Adipocyte (in vitro differentiated cells): ENCODE measurements at regions not wholly inside any gene's neighbourhood (a gene's known extent, or its start where the extent isn't known, plus 50 kb on each side); places are given as distances from the start of the nearest gene placed in this dataset.

ENCODE experiments used
- DNase-seq: peaks from one replicate; pipeline ENCODE4 v3.0.0-alpha.2; 2015; ENCODE audit warnings: low read depth
- H3K27me3 ChIP-seq: replicated peaks from 2 replicates; pipeline ENCODE4 v1.7.0; 2013; ENCODE audit warnings: mild to moderate bottlenecking, low read length, moderate library complexity; ENCODE audit not compliant: control insufficient read depth, insufficient read depth
- H3K36me3 ChIP-seq: 2 replicates; pipeline ENCODE4 v1.7.0; 2013; ENCODE audit warnings: low read length, mild to moderate bottlenecking, moderate library complexity; ENCODE audit not compliant: control insufficient read depth, insufficient read depth, severe bottlenecking
- H3K4me1 ChIP-seq: 2 replicates; pipeline ENCODE4 v1.7.0; 2013; ENCODE audit warnings: mild to moderate bottlenecking, low read length, moderate library complexity; ENCODE audit not compliant: control insufficient read depth, insufficient read depth
- H3K4me3 ChIP-seq: 2 replicates; pipeline ENCODE4 v1.7.0; 2013; ENCODE audit warnings: mild to moderate bottlenecking, low read length, moderate library complexity
- H3K9ac ChIP-seq: 2 replicates; pipeline ENCODE4 v1.7.0; 2013; ENCODE audit warnings: mild to moderate bottlenecking, low read length, moderate library complexity
- H3K9me3 ChIP-seq: 2 replicates; pipeline ENCODE4 v1.7.0; 2013; ENCODE audit warnings: mild to moderate bottlenecking, low read length, moderate library complexity; ENCODE audit not compliant: control insufficient read depth

DNA sequence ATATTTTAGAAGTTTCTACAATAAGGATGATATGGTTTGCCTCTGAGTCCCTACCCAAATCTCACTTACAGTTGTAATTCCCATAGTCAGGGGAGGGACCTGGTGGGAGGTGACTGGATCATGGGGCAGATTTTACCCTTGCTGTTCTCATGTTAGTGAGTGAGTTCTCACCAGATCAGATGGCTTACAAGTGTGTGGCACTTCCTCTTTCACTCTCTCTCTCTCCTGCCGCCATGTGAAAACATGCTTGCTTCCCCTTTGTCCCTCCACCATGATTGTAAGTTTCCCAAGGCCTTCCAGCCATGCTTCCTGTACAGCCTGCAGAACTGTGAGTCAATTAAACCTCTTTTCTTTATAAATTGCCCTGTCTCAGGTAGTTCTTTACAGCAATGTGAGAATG lies 527.5 kb upstream of the ID4 start:
- H3K36me3 ChIP-seq: no peaks in the 10 kb centered on the region
- DNase-seq: no peak
- no peaks in the 10 kb centered on the region for H3K4me1 ChIP-seq
- H3K9ac ChIP-seq: no peak overlapping the region
- no peaks in the 10 kb centered on the region for H3K27me3 ChIP-seq
- H3K9me3 ChIP-seq: no peaks in the 10 kb centered on the region
- no peak overlapping the region for H3K4me3 ChIP-seq

GRCh38 chr6:19311786-19312185 lies 525.4 kb upstream of the ID4 start:
- Histone ChIP-seq H3K27me3 (no peaks in the 10 kb centered on the region), H3K9ac (no peak overlapping the region), H3K9me3 (no peaks in the 10 kb centered on the region), H3K36me3 (no peaks in the 10 kb centered on the region), H3K4me1 (no peaks in the 10 kb centered on the region), H3K4me3 (no peak overlapping the region)
- DNase-seq: no peak

DNA sequence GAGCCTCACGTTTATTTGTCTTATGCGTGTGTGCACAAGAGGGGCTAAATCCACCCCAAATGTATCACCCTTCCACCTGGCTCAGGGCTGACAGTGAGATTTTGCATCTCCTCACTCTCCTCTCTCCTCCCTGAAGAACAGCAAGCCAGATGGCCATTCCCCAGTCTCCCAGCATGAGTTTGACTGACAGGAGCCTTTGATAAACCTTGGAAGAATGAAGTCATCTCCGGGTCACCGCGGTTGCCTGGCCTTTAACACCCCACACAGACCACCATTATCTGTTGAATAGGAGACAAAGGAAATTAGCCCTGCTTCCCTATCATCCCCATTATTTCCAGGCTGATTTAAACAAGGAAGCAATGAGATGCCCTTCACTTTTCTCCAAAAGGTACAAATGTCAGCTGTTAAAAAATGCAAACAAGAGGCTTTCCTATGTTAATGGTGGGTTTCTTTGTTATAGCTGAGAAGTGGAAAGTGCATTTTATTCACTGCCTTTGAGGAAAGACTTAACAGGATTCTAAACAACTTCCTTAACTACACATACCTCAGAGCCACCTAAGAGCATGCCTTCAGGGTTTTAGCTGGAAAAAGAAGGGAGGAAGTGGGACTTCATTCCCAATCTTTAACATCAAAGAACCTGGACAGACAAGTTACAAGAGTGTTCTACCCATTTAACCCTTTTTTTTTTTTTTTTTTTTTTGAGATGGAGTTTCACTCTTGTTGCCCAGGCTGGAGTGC lies 524.8 kb upstream of the ID4 start:
- no peak for DNase-seq
- Histone ChIP-seq H3K36me3 (no peaks in the 10 kb centered on the region), H3K9me3 (no peaks in the 10 kb centered on the region), H3K4me1 (no peaks in the 10 kb centered on the region), H3K27me3 (no peaks in the 10 kb centered on the region), H3K4me3 (no peak overlapping the region), H3K9ac (no peak overlapping the region)

GRCh38 chr6:19317431-19317986 lies 519.7 kb upstream of the ID4 start:
- H3K36me3 ChIP-seq: no peaks in the 10 kb centered on the region
- no peaks in the 10 kb centered on the region for H3K9me3 ChIP-seq
- no peak overlapping the region for H3K4me3 ChIP-seq
- no peak overlapping the region for H3K9ac ChIP-seq
- no peak for DNase-seq
- no peaks in the 10 kb centered on the region for H3K4me1 ChIP-seq
- H3K27me3 ChIP-seq: no peaks in the 10 kb centered on the region

DNA sequence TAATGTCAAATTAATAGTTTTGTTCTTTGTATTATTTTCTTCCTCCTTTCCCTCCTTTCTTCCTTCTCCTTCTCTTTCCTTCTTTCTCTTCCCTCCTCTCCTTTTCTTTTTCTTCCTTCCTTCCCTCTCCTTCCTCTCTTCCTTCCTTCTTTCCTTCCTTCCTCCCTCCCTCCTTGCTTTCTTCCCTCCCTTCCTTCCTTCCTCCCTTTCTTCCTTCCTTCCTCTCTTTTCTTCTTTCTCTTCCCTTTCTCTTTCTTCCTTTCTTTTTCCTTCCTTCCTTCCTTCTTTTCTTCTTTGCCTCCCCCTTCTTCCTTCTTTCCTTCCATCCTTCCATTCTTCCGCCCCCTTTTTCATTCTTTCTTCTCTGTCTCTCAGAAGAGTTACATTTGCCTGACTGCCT lies 518.2 kb upstream of the ID4 start:
- no peak for DNase-seq
- no peaks in the 10 kb centered on the region for H3K27me3 ChIP-seq

DNA sequence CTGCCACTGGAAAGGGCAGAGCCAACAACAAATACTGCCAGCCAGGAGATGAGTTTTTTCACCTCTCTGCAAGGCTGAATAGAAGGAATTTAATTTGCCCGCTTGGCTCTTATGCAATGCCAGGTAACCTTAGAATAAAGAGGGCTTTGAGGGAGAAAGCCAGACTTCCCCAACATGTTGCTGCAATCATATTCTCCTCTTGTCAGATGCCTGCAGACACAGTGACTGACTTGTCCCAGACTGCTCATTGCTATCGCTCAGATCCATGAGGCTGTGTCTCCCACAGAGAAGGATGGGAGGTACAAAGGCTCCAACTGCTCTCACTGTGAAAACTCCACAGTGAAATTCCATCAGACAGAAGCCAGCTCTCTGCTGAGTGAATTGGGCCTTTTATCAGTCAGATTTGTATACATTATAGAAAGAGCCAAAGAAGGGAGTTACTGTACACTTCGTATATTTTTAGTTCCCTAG lies 517.0 kb upstream of the ID4 start:
- no peak overlapping the region for H3K4me3 ChIP-seq
- no peaks in the 10 kb centered on the region for H3K4me1 ChIP-seq
- H3K27me3 ChIP-seq: no peaks in the 10 kb centered on the region
- no peaks in the 10 kb centered on the region for H3K36me3 ChIP-seq
- no peak overlapping the region for H3K9ac ChIP-seq
- no peak for DNase-seq
- no peaks in the 10 kb centered on the region for H3K9me3 ChIP-seq

More for the DNA sequence above, 518.2 kb upstream of the ID4 start:
- no peaks in the 10 kb centered on the region for H3K36me3 ChIP-seq
- no peaks in the 10 kb centered on the region for H3K9me3 ChIP-seq
- H3K4me3 ChIP-seq: no peak overlapping the region
- H3K9ac ChIP-seq: no peak overlapping the region
- no peaks in the 10 kb centered on the region for H3K4me1 ChIP-seq

- H3K27me3 ChIP-seq: no peaks in the 10 kb centered on the region
- H3K9me3 ChIP-seq: no peaks in the 10 kb centered on the region
- peak; percentile 9 for DNase-seq
- H3K4me1 ChIP-seq: no peaks in the 10 kb centered on the region
- no peak overlapping the region for H3K4me3 ChIP-seq
- H3K9ac ChIP-seq: no peak overlapping the region
- no peaks in the 10 kb centered on the region for H3K36me3 ChIP-seq
Observed at GRCh38 chr6:19322691-19323485, 514.3 kb upstream of the ID4 start.

GRCh38 chr6:19324376-19324775 lies 512.8 kb upstream of the ID4 start:
- Histone ChIP-seq H3K9ac (no peak overlapping the region), H3K4me1 (no peaks in the 10 kb centered on the region), H3K4me3 (no peak overlapping the region), H3K9me3 (no peaks in the 10 kb centered on the region), H3K27me3 (no peaks in the 10 kb centered on the region), H3K36me3 (no peaks in the 10 kb centered on the region)
- no peak for DNase-seq

DNA sequence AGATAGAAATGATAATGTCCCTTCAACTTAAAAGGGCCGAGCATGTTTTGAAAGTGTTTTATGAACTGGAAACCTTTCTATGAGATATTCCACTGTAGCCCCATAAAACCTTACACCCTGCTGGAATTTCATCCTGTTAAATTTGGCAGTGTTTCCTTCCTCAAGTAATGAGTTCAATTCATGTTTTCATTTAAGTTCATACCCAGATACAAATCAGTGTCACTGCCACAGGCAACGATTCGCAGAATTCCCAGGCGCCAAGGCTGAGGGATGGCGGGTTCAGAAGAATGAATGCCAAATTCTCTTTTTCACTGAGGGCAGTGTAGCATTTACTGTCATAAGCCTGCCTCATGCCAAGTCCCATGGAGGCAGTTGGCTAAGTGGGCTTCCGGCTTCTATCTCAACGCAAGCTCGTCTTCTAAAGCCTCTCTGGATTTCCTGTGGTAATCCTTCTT lies 511.8 kb upstream of the ID4 start:
- no peaks in the 10 kb centered on the region for H3K9me3 ChIP-seq
- no peak overlapping the region for H3K4me3 ChIP-seq
- H3K27me3 ChIP-seq: no peaks in the 10 kb centered on the region
- no peaks in the 10 kb centered on the region for H3K4me1 ChIP-seq
- DNase-seq: no peak
- no peaks in the 10 kb centered on the region for H3K36me3 ChIP-seq
- no peak overlapping the region for H3K9ac ChIP-seq

DNA sequence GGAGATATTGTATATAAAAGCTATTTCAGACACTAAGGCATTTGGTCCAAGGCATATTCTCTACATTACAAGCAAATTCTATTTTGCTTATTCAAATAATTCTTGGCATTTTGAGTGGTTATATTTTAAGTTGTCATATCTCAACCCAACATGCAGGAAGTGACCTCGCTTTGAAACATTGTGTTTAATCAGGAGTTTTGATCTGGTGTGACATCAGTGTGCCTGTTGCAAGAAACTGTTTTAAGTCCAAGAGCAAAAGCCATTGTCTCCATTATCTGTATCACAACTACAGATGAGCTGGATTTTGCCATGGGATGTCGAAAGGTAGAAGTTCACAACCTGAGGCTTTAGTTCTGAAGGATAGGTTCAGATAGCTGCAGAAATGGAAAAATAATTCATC lies 509.9 kb upstream of the ID4 start:
- no peaks in the 10 kb centered on the region for H3K4me1 ChIP-seq
- no peak overlapping the region for H3K9ac ChIP-seq
- no peaks in the 10 kb centered on the region for H3K9me3 ChIP-seq
- H3K4me3 ChIP-seq: no peak overlapping the region
- no peaks in the 10 kb centered on the region for H3K36me3 ChIP-seq
- peak; percentile 16 for DNase-seq
- H3K27me3 ChIP-seq: no peaks in the 10 kb centered on the region

GRCh38 chr6:19327661-19328060 lies 509.5 kb upstream of the ID4 start:
- H3K4me3 ChIP-seq: no peak overlapping the region
- no peaks in the 10 kb centered on the region for H3K9me3 ChIP-seq
- no peaks in the 10 kb centered on the region for H3K4me1 ChIP-seq
- no peak for DNase-seq
- no peaks in the 10 kb centered on the region for H3K27me3 ChIP-seq
- H3K36me3 ChIP-seq: no peaks in the 10 kb centered on the region
- H3K9ac ChIP-seq: no peak overlapping the region
